ENCODE measurements at regions not wholly inside any gene's neighbourhood (a gene's known extent, or its start where the extent isn't known, plus 50 kb on each side); places are given as distances from the start of the nearest gene placed in this dataset.

DNA sequence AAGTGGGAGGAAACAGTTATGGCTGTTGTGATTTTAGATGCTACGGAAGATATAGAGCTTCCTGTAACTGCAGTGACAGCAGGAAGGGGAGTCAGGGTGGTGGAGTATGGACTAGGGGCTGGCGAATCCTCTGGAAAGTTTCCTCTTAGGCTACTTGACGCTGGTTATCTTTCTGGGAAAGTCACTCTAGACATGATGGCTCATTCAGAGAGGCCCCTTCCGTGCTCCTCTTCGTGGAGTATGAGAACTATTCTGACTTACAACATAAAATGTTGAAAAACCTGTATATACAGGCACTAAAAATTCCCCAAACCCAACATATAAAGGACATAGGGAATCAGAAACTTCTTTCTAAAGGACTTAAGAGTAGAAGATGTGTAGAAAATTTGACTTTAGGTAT is 78.8 kb downstream of the C18orf54 start:
- WGBS, 2 experiments (ENCODE audit: extremely low coverage in 1 of 2, insufficient coverage in 1 of 2, insufficient read length in 1 of 2, insufficient replicate concordance in 2 of 2, low coverage in 1 of 2, low lambda C conversion rate in 2 of 2, missing lambda C conversion rate in 1 of 2), result 85% methylated on average over 5 of the region's 5 CpGs; no CpG with 5 or more reads in 1 of the 2 experiments
- no peaks in the 10 kb centered on the region for H3K79me1 ChIP-seq (ENCODE audit: low read depth, low read length)
- H3K27me3 ChIP-seq (replicated peaks in 1 of 4; ENCODE audit: control insufficient read depth in 3 of 4, extremely low read depth in 1 of 4, insufficient read depth in 3 of 4, low read length in 3 of 4), result no peaks in the 10 kb centered on the region
- no peak overlapping the region for H4K91ac ChIP-seq (replicated peaks; ENCODE audit: insufficient read length, low read length)
- no peak overlapping the region for H2BK15ac ChIP-seq (ENCODE audit: low read length)
- H2BK20ac ChIP-seq (ENCODE audit: low read length), result no peak overlapping the region
- H3K4ac ChIP-seq (replicated peaks; ENCODE audit: insufficient read length, low read depth, low read length), result no peak overlapping the region
- H3K56ac ChIP-seq (replicated peaks; ENCODE audit: insufficient read length, low read depth, low read length), result no peak overlapping the region
- no peak overlapping the region for H3K18ac ChIP-seq (ENCODE audit: extremely low read depth, low read length)
- H2BK120ac ChIP-seq (replicated peaks; ENCODE audit: low read depth, low read length), result no peak overlapping the region
- H4K20me1 ChIP-seq (replicated peaks in 1 of 2; ENCODE audit: control insufficient read depth in 1 of 2, insufficient read depth in 2 of 2, low read length in 2 of 2), result no peaks in the 10 kb centered on the region
- TF ChIP-seq, protein P1, sequence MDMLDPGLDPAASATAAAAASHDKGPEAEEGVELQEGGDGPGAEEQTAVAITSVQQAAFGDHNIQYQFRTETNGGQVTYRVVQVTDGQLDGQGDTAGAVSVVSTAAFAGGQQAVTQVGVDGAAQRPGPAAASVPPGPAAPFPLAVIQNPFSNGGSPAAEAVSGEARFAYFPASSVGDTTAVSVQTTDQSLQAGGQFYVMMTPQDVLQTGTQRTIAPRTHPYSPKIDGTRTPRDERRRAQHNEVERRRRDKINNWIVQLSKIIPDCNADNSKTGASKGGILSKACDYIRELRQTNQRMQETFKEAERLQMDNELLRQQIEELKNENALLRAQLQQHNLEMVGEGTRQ (IDR thresholded peaks at IDR 0.05; ENCODE audit: low read length), result no peak
- TF ChIP-seq POU5F1 (IDR thresholded peaks at IDR 0.05; ENCODE audit: low read depth, low read length) (no peak), SAP30 (IDR thresholded peaks at IDR 0.05; ENCODE audit: insufficient read depth, insufficient replicate concordance, low read length) (no peak), RFX5 (IDR thresholded peaks at IDR 0.05; ENCODE audit: borderline replicate concordance, low read depth, low read length) (no peak), YY1 (IDR thresholded peaks at IDR 0.05; ENCODE audit: low read depth, low read length) (no peak)
- TF ChIP-seq, protein P2, sequence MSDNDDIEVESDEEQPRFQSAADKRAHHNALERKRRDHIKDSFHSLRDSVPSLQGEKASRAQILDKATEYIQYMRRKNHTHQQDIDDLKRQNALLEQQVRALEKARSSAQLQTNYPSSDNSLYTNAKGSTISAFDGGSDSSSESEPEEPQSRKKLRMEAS (IDR thresholded peaks at IDR 0.05), result no peak
- TF ChIP-seq, protein P3, sequence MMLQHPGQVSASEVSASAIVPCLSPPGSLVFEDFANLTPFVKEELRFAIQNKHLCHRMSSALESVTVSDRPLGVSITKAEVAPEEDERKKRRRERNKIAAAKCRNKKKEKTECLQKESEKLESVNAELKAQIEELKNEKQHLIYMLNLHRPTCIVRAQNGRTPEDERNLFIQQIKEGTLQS (IDR thresholded peaks at IDR 0.05; ENCODE audit: insufficient read depth, low read depth, low read length), result no peak
- no peak overlapping the region for H2AK5ac ChIP-seq (ENCODE audit: low read depth, low read length)
- H2BK5ac ChIP-seq (ENCODE audit: low read depth, low read length), result no peak overlapping the region
- POLR2A ChIA-PET (ENCODE audit: partially characterized antibody), result no interaction called here
- DNase-seq (ENCODE audit: low read depth in 1 of 2, low spot score in 2 of 2) (no peak), FAIRE-seq (no peak)
- no peak overlapping the region for H2BK12ac ChIP-seq (ENCODE audit: low read depth, low read length)
- no peak overlapping the region for H3K4me3 ChIP-seq (ENCODE audit: extremely low read depth in 1 of 4, insufficient read depth in 2 of 4, low read depth in 3 of 4, low read length in 4 of 4)
- no peak overlapping the region for H2AFZ ChIP-seq (ENCODE audit: low read length)
- CTCF ChIA-PET (ENCODE audit: partially characterized antibody), result interaction anchor here (1.0 to 4.4 kb wide), 7 partner anchors 11 to 242 kb away, joined by 3 to 27 read pairs (median 4); partner anchors contain the start of genes C18orf54 and STARD6
- H3K79me2 ChIP-seq (ENCODE audit: control insufficient read depth in 1 of 2, insufficient read depth in 2 of 2, low read length in 2 of 2), result no peaks in the 10 kb centered on the region
- H4K8ac ChIP-seq (ENCODE audit: extremely low read depth, insufficient read depth, low read length), result no peak overlapping the region
- no peak overlapping the region for H3K23ac ChIP-seq (ENCODE audit: insufficient read length)
- H3K14ac ChIP-seq (ENCODE audit: insufficient read length), result no peak overlapping the region
- H3K9me3 ChIP-seq (ENCODE audit: insufficient read depth in 2 of 2, low read depth in 1 of 2, low read length in 1 of 2), result no peaks in the 10 kb centered on the region
- no peaks in the 10 kb centered on the region for H3K36me3 ChIP-seq (ENCODE audit: control insufficient read depth in 2 of 4, insufficient read depth in 4 of 4, low read length in 3 of 4)
- H3K23me2 ChIP-seq (ENCODE audit: low read depth, low read length), result no peaks in the 10 kb centered on the region
- no peak overlapping the region for H4K5ac ChIP-seq (ENCODE audit: insufficient read length, low read depth, low read length)
- H3K4me2 ChIP-seq (ENCODE audit: insufficient read depth in 1 of 2, low read depth in 2 of 2, low read length in 2 of 2), result no peak overlapping the region
- no peak overlapping the region for H3K27ac ChIP-seq (ENCODE audit: low read depth, low read length)
- no peaks in the 10 kb centered on the region for H3K4me1 ChIP-seq (replicated peaks in 1 of 4; ENCODE audit: control insufficient read depth in 3 of 4, insufficient read depth in 4 of 4, low read length in 3 of 4)
- no peak overlapping the region for H3K9ac ChIP-seq (replicated peaks in 1 of 4; ENCODE audit: extremely low read depth in 1 of 4, low read depth in 3 of 4, low read length in 3 of 4)
